GM12878 (cell line): ENCODE measurements at regions not wholly inside any gene's neighbourhood (a gene's known extent, or its start where the extent isn't known, plus 50 kb on each side); places are given as distances from the start of the nearest gene placed in this dataset.

Experiments used
- ATAC-seq: fragments of 200-7000 bp; cut with Tn5 transposase; 3 replicates; pipeline ENCODE4 v1.9.1; 2020; ENCODE audit warnings: mild to moderate bottlenecking, moderate library complexity
- BruUV-seq: library from RNA; stranded (reverse); fragments of 400-500 nt; replicated peaks from 2 replicates; lab custom pipeline; 2021; lab: Mats Ljungman, UMichigan
- CTCF ChIA-PET: fragments of 300-600 bp; sonication (Branson Sonifier 250); formaldehyde crosslinking; extraction: SDS; loops from one replicate; lab custom pipeline; 2021; ENCODE audit warnings: inconsistent platforms; lab: Yijun Ruan, JAX
- POLR2A ChIA-PET: fragments of 350-600 bp; formaldehyde crosslinking; extraction: SDS; loops from one replicate; lab custom pipeline; 2021; ENCODE audit warnings: inconsistent platforms; lab: Charles Lee
- RAD21 ChIA-PET: fragments of 300-600 bp; sonication (Branson Sonifier 250); formaldehyde crosslinking; loops from one replicate; lab custom pipeline; 2023; ENCODE audit warnings: antibody characterized with exemption; ENCODE audit not compliant: unreplicated experiment; lab: Charles Lee
- SMC1A ChIA-PET: fragments of 300-600 bp; sonication (Branson Sonifier 250); formaldehyde crosslinking; loops from one replicate; lab custom pipeline; 2023; ENCODE audit not compliant: unreplicated experiment, uncharacterized antibody; lab: Charles Lee
- DNase-seq: peaks from one replicate; pipeline ENCODE4 v3.0.0-alpha.2; 2011; ENCODE audit warnings: low read depth, low spot score
- FAIRE-seq: peaks from 3 replicates; lab custom pipeline; 2011; peaks lifted over from hg19 to GRCh38; lab: Jason Lieb, UNC
- H2AFZ ChIP-seq: 2 replicates; pipeline ENCODE4 v1.6.0; 2011; ENCODE audit warnings: low read depth, low read length, control low read depth; ENCODE audit not compliant: control insufficient read depth
- H3K27ac ChIP-seq: 2 replicates; pipeline ENCODE4 v1.5.1; 2011; ENCODE audit warnings: control low read depth; ENCODE audit not compliant: control insufficient read depth, insufficient read depth
- H3K27me3 ChIP-seq, 2 experiments: replicated peaks in 1 of 2; 2 replicates each; pipeline versions ENCODE4 v1.6.0 to v1.6.1; 2011; ENCODE audit warnings: low read length in 1 of 2; ENCODE audit not compliant: control insufficient read depth in 2 of 2, insufficient read depth in 2 of 2
- H3K36me3 ChIP-seq, 2 experiments: 2 replicates each; pipeline ENCODE4 v1.5.1; 2011; ENCODE audit warnings: low read length in 1 of 2; ENCODE audit not compliant: control insufficient read depth in 2 of 2, insufficient read depth in 2 of 2
- H3K4me1 ChIP-seq: 2 replicates; pipeline ENCODE4 v1.6.1; 2011; ENCODE audit warnings: mild to moderate bottlenecking, low read length, moderate library complexity, mixed read lengths; ENCODE audit not compliant: control insufficient read depth, insufficient read depth
- H3K4me2 ChIP-seq: 2 replicates; pipeline ENCODE4 v1.6.0; 2011; ENCODE audit warnings: control low read depth; ENCODE audit not compliant: control insufficient read depth, insufficient read depth
- H3K4me3 ChIP-seq: fragments of 200-600 bp; sonication (generic); 2 replicates; pipeline ENCODE4 v1.5.1; 2016
- H3K79me2 ChIP-seq: 2 replicates; pipeline ENCODE4 v1.6.0; 2011; ENCODE audit warnings: low read length; ENCODE audit not compliant: control insufficient read depth, insufficient read depth
- H3K9ac ChIP-seq: 2 replicates; pipeline ENCODE4 v1.8.0; 2011; ENCODE audit warnings: low read length, control low read depth, mixed read lengths; ENCODE audit not compliant: control insufficient read depth, insufficient read depth
- H3K9me3 ChIP-seq: replicated peaks from 3 replicates; pipeline ENCODE4 v1.5.1; 2011; ENCODE audit warnings: mild to moderate bottlenecking, low read length; ENCODE audit not compliant: control insufficient read depth, insufficient read depth
- H4K20me1 ChIP-seq: 2 replicates; pipeline ENCODE4 v1.6.0; 2011; ENCODE audit not compliant: control insufficient read depth, insufficient read depth
- ASH2L ChIP-seq: fragments of 300-600, 200-600 bp; sonication (generic); IDR thresholded peaks from 2 replicates; pipeline ENCODE4 v1.6.1; 2017; ENCODE audit warnings: low read depth, mild to moderate bottlenecking, borderline replicate concordance
- BACH1 ChIP-seq: fragments of 450-650 bp; IDR thresholded peaks from 2 replicates; pipeline ENCODE4 v1.6.1; 2017; ENCODE audit warnings: mild to moderate bottlenecking, borderline replicate concordance
- CBFB ChIP-seq: IDR thresholded peaks from 2 replicates; pipeline ENCODE4 v1.6.1; 2016; ENCODE audit warnings: antibody characterized with exemption, low read depth
- CBX5 ChIP-seq: sonication (generic); IDR thresholded peaks from 2 replicates; pipeline ENCODE4 v1.6.1; 2016; ENCODE audit warnings: low read depth, moderate library complexity, mild to moderate bottlenecking, inconsistent platforms
- CHD2 ChIP-seq: IDR thresholded peaks from 2 replicates; pipeline ENCODE4 v1.6.1; 2011; ENCODE audit warnings: low read depth, low read length, improper control_type of control experiment, borderline replicate concordance
- E2F4 ChIP-seq: IDR thresholded peaks from 2 replicates; pipeline ENCODE4 v1.6.1; 2012; ENCODE audit warnings: low read depth, low read length, improper control_type of control experiment
- EP300 ChIP-seq, 2 experiments: fragments of 150-350 bp in 1 of 2; IDR thresholded peaks; 2 replicates each; pipeline ENCODE4 v1.6.1; 2011 to 2012; ENCODE audit warnings: low read depth in 2 of 2, low read length in 2 of 2, borderline replicate concordance in 1 of 2, improper control_type of control experiment in 1 of 2, inconsistent platforms in 1 of 2; ENCODE audit not compliant: control insufficient read depth in 1 of 2
- MYC ChIP-seq: IDR thresholded peaks from 2 replicates; pipeline ENCODE4 v1.6.1; 2011; ENCODE audit warnings: mild to moderate bottlenecking, low read length, moderate library complexity, inconsistent platforms; ENCODE audit not compliant: insufficient read depth, insufficient replicate concordance, insufficient read length, severe bottlenecking
- NKRF ChIP-seq: fragments of 450-650 bp; conservative IDR thresholded peaks from 2 replicates; pipeline ENCODE4 v1.6.1; 2017; ENCODE audit warnings: mild to moderate bottlenecking, moderate library complexity
- NR2F1 ChIP-seq: fragments of 450-650 bp; conservative IDR thresholded peaks from 2 replicates; pipeline ENCODE4 v1.6.1; 2017; ENCODE audit warnings: mild to moderate bottlenecking
- RAD21 ChIP-seq: IDR thresholded peaks from 2 replicates; pipeline ENCODE4 v1.6.1; 2011; ENCODE audit warnings: mild to moderate bottlenecking, low read depth, low read length, moderate library complexity; ENCODE audit not compliant: insufficient read depth
- RB1 ChIP-seq: fragments of 450-650 bp; formaldehyde crosslinking; IDR thresholded peaks from 2 replicates; pipeline ENCODE4 v1.6.1; 2017; ENCODE audit warnings: mild to moderate bottlenecking, borderline replicate concordance
- RCOR1 ChIP-seq: conservative IDR thresholded peaks from 2 replicates; pipeline ENCODE4 v1.6.1; 2012; ENCODE audit warnings: low read depth, low read length, improper control_type of control experiment
- SPI1 ChIP-seq: IDR thresholded peaks from 2 replicates; pipeline ENCODE4 v1.6.1; 2011; ENCODE audit warnings: low read depth, mild to moderate bottlenecking, low read length, moderate library complexity, borderline replicate concordance; ENCODE audit not compliant: insufficient read depth
- SUPT20H ChIP-seq: IDR thresholded peaks from 2 replicates; pipeline ENCODE4 v1.6.1; 2011; ENCODE audit warnings: low read depth, mild to moderate bottlenecking, low read length, moderate library complexity, borderline replicate concordance; ENCODE audit not compliant: control insufficient read depth
- ZNF592 ChIP-seq: fragments of 450-650 bp; IDR thresholded peaks from 2 replicates; pipeline ENCODE4 v1.6.1; 2017; ENCODE audit warnings: mild to moderate bottlenecking, moderate library complexity
- ZNF622 ChIP-seq: fragments of 450-650 bp; IDR thresholded peaks from 2 replicates; pipeline ENCODE4 v1.6.1; 2017; ENCODE audit warnings: mild to moderate bottlenecking, inconsistent platforms
- WGBS: methylation state at CpG from one replicate; pipeline ENCODE4 v1.1.6; 2016; ENCODE audit warnings: low lambda C conversion rate; ENCODE audit not compliant: insufficient replicate concordance, insufficient coverage; ENCODE audit errors: missing lambda C conversion rate; 5-methylcytosine and 5-hydroxymethylcytosine counted together
- in situ Hi-C: fragments of 300-500 bp; cut with MboI; formaldehyde crosslinking; loops from 9 replicates; pipeline ENCODE4 v1.14.3; 2018; ENCODE audit warnings: mixed read lengths
- intact Hi-C: fragments of 100-400 bp; cut with micrococcal nuclease; formaldehyde crosslinking; loops from one replicate; pipeline ENCODE4 v1.14.2; 2022; ENCODE audit not compliant: unreplicated experiment

- no peak for FAIRE-seq
Measured at GRCh38 chr2:117086943-117087250, 727.6 kb upstream of the DDX18 start.

More at GRCh38 chr2:117086943-117087250, 727.6 kb upstream of the DDX18 start:
- BruUV-seq, result no TSS peak
- H2AFZ ChIP-seq, result no peak overlapping the region
- intact Hi-C loops (no loop called here), in situ Hi-C loops (no loop called here)
- no peaks in the 10 kb centered on the region for H3K36me3 ChIP-seq
- H3K4me3 ChIP-seq, result no peak overlapping the region
- H4K20me1 ChIP-seq, result no peaks in the 10 kb centered on the region
- TF ChIP-seq ASH2L (no peak), CBFB (no peak), CBX5 (no peak), MYC (no peak), NR2F1 (no peak), ZNF592 (no peak), SPI1 (no peak), NKRF (no peak), ZNF622 (no peak), SUPT20H (no peak), RCOR1 (no peak), E2F4 (no peak), RAD21 (no peak), EP300 (IDR thresholded peaks at IDR 0.05; ENCODE audit: borderline replicate concordance in 1 of 2, control insufficient read depth in 1 of 2, low read depth in 2 of 2, low read length in 2 of 2) (no peak), CHD2 (no peak), BACH1 (no peak), RB1 (no peak)
- no peaks in the 10 kb centered on the region for H3K9me3 ChIP-seq
- no peaks in the 10 kb centered on the region for H3K27me3 ChIP-seq
- no peak overlapping the region for H3K9ac ChIP-seq
- ChIA-PET RAD21 (no interaction called here), CTCF (interaction anchor here (1.4 kb wide), 1 partner anchor 124 kb away, joined by 3 read pairs; no protein-coding TSS in a partner anchor), POLR2A (no interaction called here), SMC1A (interaction anchor here (0.7 kb wide), 1 partner anchor 401 kb away, joined by 4 read pairs; no protein-coding TSS in a partner anchor)
- 31% methylated on average over 4 of the region's 4 CpGs for WGBS
- DNase-seq (no peak), ATAC-seq (no peak)
- H3K27ac ChIP-seq, result no peak overlapping the region
- H3K4me1 ChIP-seq, result no peaks in the 10 kb centered on the region
- H3K79me2 ChIP-seq, result no peaks in the 10 kb centered on the region
- no peak overlapping the region for H3K4me2 ChIP-seq
